ENCODE measurements at regions not wholly inside any gene's neighbourhood (a gene's known extent, or its start where the extent isn't known, plus 50 kb on each side); places are given as distances from the start of the nearest gene placed in this dataset.

GRCh38 chr9:7561527-7562080 lies 238.0 kb downstream of the DMAC1 start:
- no peak overlapping the region for H4K5ac ChIP-seq (ENCODE audit: insufficient read length, low read depth, low read length)
- H2BK120ac ChIP-seq (replicated peaks; ENCODE audit: low read depth, low read length): no peak overlapping the region
- H2AFZ ChIP-seq (ENCODE audit: low read length): peak overlapping the region; percentile 61
- H3K4me2 ChIP-seq (ENCODE audit: insufficient read depth in 1 of 2, low read depth in 2 of 2, low read length in 2 of 2): no peak overlapping the region
- no peak overlapping the region for H3K14ac ChIP-seq (ENCODE audit: insufficient read length)
- no peak overlapping the region for H2BK12ac ChIP-seq (ENCODE audit: low read depth, low read length)
- FAIRE-seq (no peak), DNase-seq (ENCODE audit: low read depth in 1 of 2, low spot score in 2 of 2) (no peak)
- no peaks in the 10 kb centered on the region for H3K36me3 ChIP-seq (ENCODE audit: control insufficient read depth in 2 of 4, insufficient read depth in 4 of 4, low read length in 3 of 4)
- H4K91ac ChIP-seq (replicated peaks; ENCODE audit: insufficient read length, low read length): no peak overlapping the region
- no peak for TF ChIP-seq HDAC6 (IDR thresholded peaks at IDR 0.05; ENCODE audit: low read depth, low read length)
- no peak for TF ChIP-seq BACH1 (IDR thresholded peaks at IDR 0.05; ENCODE audit: low read length)
- no peak for TF ChIP-seq NRF1 (IDR thresholded peaks at IDR 0.05; ENCODE audit: low read depth, low read length)
- no peak for TF ChIP-seq HDAC2 (IDR thresholded peaks at IDR 0.05; ENCODE audit: borderline replicate concordance in 1 of 2, low read depth in 2 of 2, low read length in 2 of 2)
- no peak for TF ChIP-seq USF2 (IDR thresholded peaks at IDR 0.05; ENCODE audit: low read length)
- no peak for TF ChIP-seq POLR2AphosphoS5 (IDR thresholded peaks at IDR 0.05; ENCODE audit: low read depth, low read length)
- no peak for TF ChIP-seq SP1 (IDR thresholded peaks at IDR 0.05; ENCODE audit: low read depth, low read length)
- no peak for TF ChIP-seq TEAD4 (IDR thresholded peaks at IDR 0.05; ENCODE audit: low read depth, low read length)
- no peak for TF ChIP-seq TBP (IDR thresholded peaks at IDR 0.05; ENCODE audit: low read depth, low read length)
- no peak for TF ChIP-seq TCF12 (IDR thresholded peaks at IDR 0.05; ENCODE audit: low read depth, low read length)
- TF ChIP-seq SP2 (IDR thresholded peaks at IDR 0.05; ENCODE audit: low read length): no peak
- no peak for TF ChIP-seq JUND (IDR thresholded peaks at IDR 0.05; ENCODE audit: low read length)
- TF ChIP-seq ASH2L (IDR thresholded peaks at IDR 0.05; ENCODE audit: low read length): no peak
- no peak for TF ChIP-seq FOSL1 (IDR thresholded peaks at IDR 0.05; ENCODE audit: insufficient read depth, low read depth, low read length)
- no peak for TF ChIP-seq MAFK (IDR thresholded peaks at IDR 0.05; ENCODE audit: low read depth, low read length)
- no peak overlapping the region for H3K4me3 ChIP-seq (ENCODE audit: extremely low read depth in 1 of 4, insufficient read depth in 2 of 4, low read depth in 3 of 4, low read length in 4 of 4)
- POLR2A ChIA-PET (ENCODE audit: partially characterized antibody): no interaction called here
- H3K27ac ChIP-seq (ENCODE audit: low read depth, low read length): no peak overlapping the region
- no peak overlapping the region for H2BK20ac ChIP-seq (ENCODE audit: low read length)
- H3K4me1 ChIP-seq (replicated peaks in 1 of 4; ENCODE audit: control insufficient read depth in 3 of 4, insufficient read depth in 4 of 4, low read length in 3 of 4): peaks cover 0 to 2% (median 0%) of the 10 kb centered on the region in 4 experiments; a peak in 2 of 7 replicates
- H3K27me3 ChIP-seq (replicated peaks in 1 of 4; ENCODE audit: control insufficient read depth in 3 of 4, extremely low read depth in 1 of 4, insufficient read depth in 3 of 4, low read length in 3 of 4): no peaks in the 10 kb centered on the region
- no peak overlapping the region for H4K8ac ChIP-seq (ENCODE audit: extremely low read depth, insufficient read depth, low read length)
- no peak overlapping the region for H3K23ac ChIP-seq (ENCODE audit: insufficient read length)
- H3K79me2 ChIP-seq (ENCODE audit: control insufficient read depth in 1 of 2, insufficient read depth in 2 of 2, low read length in 2 of 2): no peaks in the 10 kb centered on the region
- no peaks in the 10 kb centered on the region for H3K23me2 ChIP-seq (ENCODE audit: low read depth, low read length)
- no peak overlapping the region for H2BK15ac ChIP-seq (ENCODE audit: low read length)
- H3K79me1 ChIP-seq (ENCODE audit: low read depth, low read length): no peaks in the 10 kb centered on the region
- H3K56ac ChIP-seq (replicated peaks; ENCODE audit: insufficient read length, low read depth, low read length): no peak overlapping the region
- CTCF ChIA-PET (ENCODE audit: partially characterized antibody): no interaction called here
- no peaks in the 10 kb centered on the region for H4K20me1 ChIP-seq (replicated peaks in 1 of 2; ENCODE audit: control insufficient read depth in 1 of 2, insufficient read depth in 2 of 2, low read length in 2 of 2)
- H2AK5ac ChIP-seq (ENCODE audit: low read depth, low read length): no peak overlapping the region
- no peak overlapping the region for H3K4ac ChIP-seq (replicated peaks; ENCODE audit: insufficient read length, low read depth, low read length)
- WGBS, 2 experiments (ENCODE audit: extremely low coverage in 1 of 2, insufficient coverage in 1 of 2, insufficient read length in 1 of 2, insufficient replicate concordance in 2 of 2, low coverage in 1 of 2, low lambda C conversion rate in 2 of 2, missing lambda C conversion rate in 1 of 2): 88% methylated on average over 6 of the region's 6 CpGs; no CpG with 5 or more reads in 1 of the 2 experiments
- no peak overlapping the region for H3K18ac ChIP-seq (ENCODE audit: extremely low read depth, low read length)
- H3K9me3 ChIP-seq (ENCODE audit: insufficient read depth in 2 of 2, low read depth in 1 of 2, low read length in 1 of 2): no peaks in the 10 kb centered on the region
- H2BK5ac ChIP-seq (ENCODE audit: low read depth, low read length): no peak overlapping the region
- H3K9ac ChIP-seq (replicated peaks in 1 of 4; ENCODE audit: extremely low read depth in 1 of 4, low read depth in 3 of 4, low read length in 3 of 4): no peak overlapping the region

All from H1 (cell line).